ENCODE measurements at regions not wholly inside any gene's neighbourhood (a gene's known extent, or its start where the extent isn't known, plus 50 kb on each side); places are given as distances from the start of the nearest gene placed in this dataset.

DNA sequence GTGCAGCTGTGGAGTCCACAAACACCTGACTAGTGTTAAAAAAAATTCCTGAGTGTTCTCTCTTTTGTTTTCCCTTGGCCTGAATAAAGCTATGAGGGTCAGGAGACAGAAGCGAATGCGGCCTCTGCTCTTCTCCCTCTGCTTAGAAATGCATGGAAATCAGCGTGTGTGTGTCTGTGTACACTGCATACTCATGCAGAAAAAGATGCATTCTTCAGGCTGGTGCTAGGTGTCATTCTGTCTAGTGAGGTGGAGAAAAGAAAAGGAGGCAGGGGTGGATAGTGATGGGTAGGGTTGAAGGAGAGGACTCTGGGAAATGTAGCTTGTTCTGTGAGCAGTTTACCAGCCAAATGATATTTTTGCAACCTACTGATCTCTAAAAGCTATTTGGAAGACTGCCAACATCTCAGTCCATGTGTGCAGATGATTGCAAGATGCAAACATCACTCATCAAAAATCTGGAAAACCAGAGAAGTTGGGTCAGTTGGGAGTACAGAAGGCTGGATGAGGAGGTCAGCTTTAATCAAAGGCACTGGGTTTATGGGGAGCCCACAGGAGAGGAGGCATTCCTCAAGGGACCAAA is 177.7 kb downstream of the INSIG2 start:
- Histone ChIP-seq H3K4me1 (ENCODE audit: control insufficient read depth, insufficient read depth, low read length) (no peaks in the 10 kb centered on the region), H3K79me2 (ENCODE audit: control insufficient read depth, insufficient read depth, low read length) (no peaks in the 10 kb centered on the region), H4K20me1 (ENCODE audit: control insufficient read depth, insufficient read depth) (no peaks in the 10 kb centered on the region), H3K9me3 (replicated peaks; ENCODE audit: control insufficient read depth, insufficient read depth, low read length) (no peaks in the 10 kb centered on the region), H2AFZ (ENCODE audit: control insufficient read depth, low read depth, low read length) (no peak overlapping the region), H3K27ac (ENCODE audit: control insufficient read depth, insufficient read depth) (no peak overlapping the region), H3K4me2 (ENCODE audit: control insufficient read depth, insufficient read depth) (no peak overlapping the region), H3K9ac (ENCODE audit: control insufficient read depth, insufficient read depth, low read length) (no peak overlapping the region), H3K36me3 (ENCODE audit: control insufficient read depth in 2 of 2, insufficient read depth in 2 of 2, low read length in 1 of 2) (no peaks in the 10 kb centered on the region), H3K4me3 (no peak overlapping the region), H3K27me3 (replicated peaks in 1 of 2; ENCODE audit: control insufficient read depth in 2 of 2, insufficient read depth in 2 of 2, low read length in 1 of 2) (no peaks in the 10 kb centered on the region)
- SMC1A ChIA-PET (ENCODE audit: uncharacterized antibody, unreplicated experiment) = no interaction called here
- DNase-seq (ENCODE audit: low read depth, low spot score) (no peak), ATAC-seq (no peak), FAIRE-seq (no peak)
- TF ChIP-seq ZNF207 (IDR thresholded peaks at IDR 0.05; ENCODE audit: borderline replicate concordance) (no peak), SUZ12 (IDR thresholded peaks at IDR 0.05; ENCODE audit: unreplicated experiment) (no peak), BRCA1 (IDR thresholded peaks at IDR 0.05; ENCODE audit: low read depth, low read length) (no peak), MLLT1 (IDR thresholded peaks at IDR 0.05) (no peak), RB1 (IDR thresholded peaks at IDR 0.05; ENCODE audit: borderline replicate concordance) (no peak), MXI1 (IDR thresholded peaks at IDR 0.05; ENCODE audit: low read depth, low read length) (no peak)
- no TSS peak for BruUV-seq (replicated peaks)
- POLR2A ChIA-PET = no interaction called here
- in situ Hi-C loops (cut with MboI) = no loop called here
- 41% methylated on average over 3 of the region's 3 CpGs for WGBS (ENCODE audit: insufficient coverage, insufficient replicate concordance, low lambda C conversion rate, missing lambda C conversion rate)
- RAD21 ChIA-PET (ENCODE audit: unreplicated experiment) = no interaction called here
- intact Hi-C loops (cut with micrococcal nuclease; ENCODE audit: unreplicated experiment) = no loop called here
- CTCF ChIA-PET = interaction anchor here (0.8 to 1.0 kb wide), 2 partner anchors 43 to 219 kb away, joined by 3 read pairs; no protein-coding TSS in a partner anchor

Data from GM12878 (cell line).